ENCODE measurements at regions not wholly inside any gene's neighbourhood (a gene's known extent, or its start where the extent isn't known, plus 50 kb on each side); places are given as distances from the start of the nearest gene placed in this dataset.

DNA sequence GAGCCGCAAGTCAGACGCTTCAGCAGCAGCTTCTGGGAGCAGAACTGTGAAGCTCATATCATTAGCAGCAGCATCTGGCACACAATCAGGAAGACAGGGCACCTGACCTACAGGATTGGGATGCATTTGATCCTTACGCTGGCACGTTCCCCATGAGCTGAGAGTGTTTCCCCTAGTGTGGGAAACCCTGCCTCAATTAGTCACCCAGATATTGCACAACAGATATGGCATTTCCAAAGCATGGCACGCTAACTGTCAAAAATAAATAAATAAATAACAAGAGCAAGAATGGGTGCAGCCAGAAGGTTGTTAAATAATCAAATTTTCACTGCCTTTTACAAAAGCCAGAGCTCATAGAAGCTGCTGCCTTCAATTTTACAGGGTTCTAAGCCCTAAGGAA is 189.6 kb upstream of the THBS1 start:
- no peak for DNase-seq (ENCODE audit: low spot score)

DNA sequence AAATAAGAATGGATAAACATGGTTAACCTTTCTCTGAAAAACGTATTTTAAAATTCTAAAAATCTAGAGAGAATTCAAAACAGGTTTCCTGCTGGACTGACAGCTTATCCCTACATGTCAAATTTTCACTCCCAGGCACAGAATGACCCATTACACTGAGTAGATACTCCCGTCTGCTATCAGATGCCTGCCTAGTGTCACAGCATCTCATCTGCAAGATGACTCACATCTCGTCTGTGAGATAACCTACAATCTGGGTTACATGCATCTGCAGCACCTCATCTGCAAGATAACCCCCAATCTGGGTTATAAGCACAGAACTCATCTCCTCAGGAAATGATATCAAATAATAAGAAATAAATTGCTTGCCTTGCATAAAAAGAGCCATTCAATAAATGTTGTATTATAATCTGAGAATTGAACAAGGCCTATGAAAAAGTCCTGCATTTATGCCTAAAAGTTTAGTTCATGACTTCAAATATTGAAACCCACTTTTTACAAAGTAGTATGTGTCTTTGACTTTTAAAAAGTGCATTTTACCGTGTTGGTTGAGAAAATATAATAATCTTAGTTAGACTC is 188.3 kb upstream of the THBS1 start:
- no peak for DNase-seq (ENCODE audit: low spot score)

DNA sequence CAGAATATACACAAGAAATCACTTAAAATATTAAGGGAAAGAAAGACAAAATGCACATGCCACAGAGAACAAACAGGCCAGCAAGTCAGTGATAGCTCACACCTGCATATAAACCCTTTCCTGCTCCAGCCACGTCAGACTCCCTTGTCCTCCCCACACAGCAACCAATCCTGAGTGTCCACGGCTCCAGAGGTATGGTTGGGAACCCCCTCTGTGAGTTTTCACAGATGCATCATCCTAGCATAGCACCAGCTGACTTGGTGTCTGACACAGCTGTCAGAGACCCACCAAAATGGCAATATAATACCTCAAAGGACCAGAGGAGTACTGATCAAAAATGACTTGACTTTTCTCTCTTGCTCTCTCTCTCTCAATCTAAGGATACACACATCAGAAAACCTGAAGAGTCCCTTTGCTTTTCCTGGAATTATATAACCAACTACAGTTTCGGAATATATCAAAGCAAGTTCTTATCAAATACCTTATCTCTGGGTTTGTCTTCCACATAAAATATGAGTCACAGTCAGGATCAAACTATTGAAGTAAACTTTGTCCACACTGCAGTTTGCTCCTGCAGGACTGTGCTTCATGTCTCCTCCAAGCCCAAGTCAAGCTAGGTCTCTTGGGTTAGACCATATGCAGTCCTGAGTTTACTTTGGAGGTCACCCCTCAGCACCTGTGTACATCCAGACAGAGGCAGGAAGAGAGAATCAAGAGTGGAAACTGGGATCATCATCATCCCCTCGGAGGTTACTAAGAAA is 187.1 kb upstream of the THBS1 start:
- no peak for DNase-seq (ENCODE audit: low spot score)

DNA sequence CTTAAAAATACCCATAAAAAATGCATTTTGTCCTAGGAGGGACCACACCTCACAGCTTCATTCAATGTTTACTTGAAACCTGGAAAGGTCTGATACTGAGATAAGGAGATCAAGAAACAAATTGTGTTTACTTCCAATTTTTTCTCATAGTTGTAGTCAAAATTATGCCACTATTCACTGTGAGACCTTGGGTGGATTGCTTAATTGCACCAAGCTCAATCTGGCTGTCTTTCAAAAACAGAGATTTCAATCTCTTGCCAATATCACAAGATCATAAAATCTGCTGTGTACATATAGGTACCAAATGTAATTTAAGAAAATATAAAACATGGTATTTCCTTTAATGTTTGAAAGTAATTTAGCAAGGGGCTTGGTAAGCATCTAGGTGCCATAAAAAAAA is 186.4 kb upstream of the THBS1 start:
- DNase-seq (ENCODE audit: low spot score) = no peak

DNA sequence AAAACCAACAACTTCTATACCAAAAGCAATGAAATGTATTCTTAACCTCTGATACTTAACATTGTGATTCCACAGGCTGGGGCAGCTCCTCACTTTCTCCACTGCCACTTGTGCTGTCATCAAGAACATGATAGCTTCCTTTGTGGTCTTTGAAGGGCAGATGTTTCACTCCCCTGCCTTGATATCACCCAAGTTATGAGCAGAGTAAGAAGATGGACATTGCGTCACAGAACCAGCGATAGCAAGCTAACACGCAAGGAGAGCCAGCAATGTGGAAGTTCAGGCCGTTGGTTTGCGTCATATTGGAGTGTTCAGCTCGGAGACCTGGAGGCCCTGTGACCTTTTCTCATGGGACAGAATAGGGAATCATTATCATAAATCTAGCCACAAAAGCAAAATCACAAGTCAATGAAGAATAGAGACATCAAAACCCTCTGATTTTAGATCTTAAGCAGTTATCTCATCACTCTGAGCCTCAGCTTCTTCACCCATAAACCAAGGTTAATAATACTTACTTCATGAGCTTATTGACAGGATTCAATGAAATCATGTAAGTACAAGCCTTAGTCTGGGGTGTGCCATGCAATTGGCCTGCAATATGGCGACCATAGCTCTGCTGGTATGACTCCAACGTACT is 183.8 kb upstream of the THBS1 start:
- DNase-seq (ENCODE audit: low spot score) = no peak

DNA sequence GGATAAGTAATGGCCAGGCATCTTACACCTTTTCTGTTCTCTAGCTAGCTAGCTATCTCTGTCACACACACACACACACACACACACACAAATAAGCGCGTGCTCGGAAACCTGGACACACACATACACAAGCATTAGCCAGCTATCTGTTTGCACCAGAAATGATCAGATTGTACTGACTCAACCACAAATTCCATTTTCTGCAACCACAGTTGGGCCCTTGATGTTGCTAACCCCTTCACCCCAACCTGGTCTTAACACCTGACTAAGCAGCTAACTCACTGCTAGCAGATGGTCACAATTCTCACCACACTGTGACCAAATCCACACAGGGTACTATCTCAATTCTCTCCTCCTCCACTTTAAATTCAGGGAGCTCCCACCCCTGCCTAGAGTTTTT is 183.0 kb upstream of the THBS1 start:
- DNase-seq (ENCODE audit: low spot score) = no peak

DNA sequence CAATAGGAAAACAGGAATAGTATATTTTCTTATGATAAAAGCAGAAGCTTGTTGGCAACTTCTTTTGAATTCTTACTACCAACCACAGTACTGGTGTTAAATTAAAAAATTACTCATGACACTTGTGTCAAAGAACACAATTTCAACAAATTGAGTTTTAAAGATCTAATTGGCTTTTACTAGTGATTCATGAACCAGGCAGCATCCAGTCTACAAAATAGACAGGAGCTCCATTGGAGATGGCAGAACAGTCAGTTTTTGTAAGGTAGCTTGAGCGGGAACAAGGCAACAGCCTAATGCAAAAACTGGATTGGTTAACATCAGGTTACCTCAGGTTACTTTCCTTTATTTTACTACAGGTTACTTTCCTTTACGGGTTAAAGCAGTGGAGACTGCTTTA is 181.3 kb upstream of the THBS1 start:
- no peak for DNase-seq (ENCODE audit: low spot score)

DNA sequence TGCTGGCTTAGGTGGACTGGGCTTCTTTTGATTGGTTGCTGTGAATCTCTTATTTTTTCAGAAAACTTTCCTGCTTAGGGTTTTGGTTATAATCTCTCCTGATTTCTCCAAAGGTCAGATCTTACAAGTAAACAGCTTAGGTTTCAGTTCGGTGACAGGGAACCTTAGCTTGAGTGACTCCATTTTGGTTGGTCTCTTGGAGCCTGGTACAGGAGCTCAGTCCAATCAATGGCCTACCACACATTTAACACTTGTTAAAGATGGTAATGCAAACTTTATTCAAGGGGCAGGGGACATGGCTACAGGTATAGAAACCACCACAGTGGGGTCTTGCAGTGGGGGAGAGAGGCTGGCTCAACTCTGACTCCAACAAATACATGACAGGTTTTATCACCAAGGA is 180.9 kb upstream of the THBS1 start:
- no peak for DNase-seq (ENCODE audit: low spot score)

DNA sequence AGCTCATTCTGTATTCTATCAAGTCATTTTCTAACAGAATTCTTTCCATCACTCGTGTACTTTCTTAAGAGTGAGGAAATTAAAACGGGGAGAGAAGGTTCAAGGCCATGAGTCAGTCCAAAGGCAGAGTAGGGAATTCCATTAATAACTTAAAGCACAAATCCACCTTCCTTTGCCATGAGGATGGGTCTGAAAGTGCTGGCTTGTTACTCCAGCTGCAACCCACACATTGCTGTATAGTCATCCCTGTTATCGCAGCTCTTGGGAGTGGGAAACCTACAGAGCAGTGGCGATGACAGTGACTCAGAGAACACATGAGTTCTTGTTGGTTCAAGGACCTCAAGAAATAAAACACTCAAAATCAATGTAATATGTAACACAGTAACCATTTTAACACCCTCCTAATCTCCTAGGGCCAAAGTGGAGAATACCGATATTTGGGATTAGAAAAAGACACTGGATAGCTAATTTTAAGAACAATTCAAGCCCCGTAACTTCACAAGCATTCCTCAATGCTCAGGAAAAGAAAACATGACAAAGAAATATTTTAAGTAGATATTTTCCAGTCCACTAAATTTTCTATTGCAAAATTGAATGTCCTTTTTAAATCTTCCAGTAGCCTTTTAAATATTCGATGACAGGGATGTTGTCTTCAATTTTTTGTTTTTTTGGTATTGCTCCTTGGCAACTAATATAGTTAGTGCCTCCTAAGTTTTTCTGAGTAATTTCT is 179.9 kb upstream of the THBS1 start:
- DNase-seq (ENCODE audit: low spot score) = no peak

DNA sequence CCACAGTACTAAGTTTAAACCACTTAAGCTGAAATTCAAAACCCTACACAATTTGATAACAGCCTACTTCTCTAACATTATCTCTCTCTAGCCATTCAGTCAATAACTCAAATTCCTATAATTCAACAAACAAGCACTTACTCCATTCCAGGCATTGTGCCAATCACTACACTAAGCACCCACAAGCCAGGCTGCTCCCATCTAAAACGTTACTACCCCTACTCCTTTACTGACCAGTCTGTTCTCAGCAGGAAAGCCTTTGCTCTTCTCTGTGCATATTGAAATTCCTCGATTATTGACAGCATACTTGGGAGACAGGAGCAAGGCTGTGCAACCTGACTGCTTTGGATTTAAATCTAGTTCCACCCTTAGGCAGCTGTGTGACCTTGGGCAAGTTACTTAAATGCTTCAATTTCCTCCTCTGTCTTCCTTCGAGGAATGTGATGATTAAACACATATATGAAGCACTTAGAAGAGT is 177.2 kb upstream of the THBS1 start:
- peak; percentile 21 for DNase-seq (ENCODE audit: low spot score)

DNA sequence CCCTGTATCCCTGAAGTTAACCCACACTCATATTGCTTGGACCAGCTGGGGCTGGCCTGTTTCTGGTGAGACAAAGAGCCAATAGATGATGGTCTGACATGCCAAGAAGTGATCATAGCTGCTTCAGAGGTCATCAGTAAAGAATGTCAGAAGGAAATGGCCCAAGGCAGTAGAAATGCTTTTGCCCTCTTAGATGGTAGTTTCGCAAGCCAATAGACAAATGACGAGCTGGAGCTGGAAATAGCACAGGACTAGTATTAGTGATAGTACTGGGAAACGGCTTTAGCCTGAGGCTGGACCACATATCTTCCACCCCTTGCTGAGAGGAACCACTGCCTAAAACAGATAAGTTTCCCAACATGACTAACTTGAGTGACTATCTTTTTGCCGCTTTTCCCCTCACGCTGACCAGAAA is 176.1 kb upstream of the THBS1 start:
- DNase-seq (ENCODE audit: low spot score) = peak; percentile 74

DNA sequence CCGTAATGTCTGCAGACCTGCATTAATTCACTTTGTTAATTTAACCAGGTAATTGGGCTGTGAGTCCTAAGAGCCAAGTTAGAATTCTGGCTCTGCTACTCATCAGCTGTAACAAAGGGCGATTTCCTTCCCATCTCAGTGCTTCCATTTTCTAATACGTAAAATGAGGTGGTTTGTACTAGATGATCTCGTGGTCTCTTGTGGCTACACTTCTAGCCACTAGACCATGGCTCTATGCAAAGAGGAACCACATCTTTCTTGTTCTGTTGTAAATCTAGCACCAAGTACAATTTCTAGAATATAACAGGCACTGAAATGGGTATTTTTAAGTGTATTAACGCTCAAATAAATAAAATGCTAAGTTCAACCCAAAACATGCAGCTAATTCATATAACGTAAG is 174.4 kb upstream of the THBS1 start:
- DNase-seq (ENCODE audit: low spot score) = no peak

DNA sequence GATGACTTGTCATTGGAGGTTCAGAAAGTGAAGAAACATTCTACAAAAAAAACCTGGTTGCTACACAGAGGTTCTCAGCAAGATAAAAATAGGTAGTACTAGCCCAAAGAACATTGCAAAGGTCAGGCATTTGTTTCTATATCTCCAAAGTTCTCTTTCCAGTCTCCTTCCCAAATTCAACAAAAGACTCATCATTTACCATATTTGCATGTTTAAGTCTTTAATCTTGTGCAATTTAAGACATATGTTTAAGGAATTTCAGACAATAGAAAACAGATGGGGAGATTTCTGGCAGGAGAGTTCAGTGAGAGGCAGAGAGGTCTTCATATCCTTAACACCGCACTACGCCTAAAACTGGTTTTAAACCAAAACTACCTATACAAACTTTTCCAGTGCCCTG is 173.8 kb upstream of the THBS1 start:
- no peak for DNase-seq (ENCODE audit: low spot score)

DNA sequence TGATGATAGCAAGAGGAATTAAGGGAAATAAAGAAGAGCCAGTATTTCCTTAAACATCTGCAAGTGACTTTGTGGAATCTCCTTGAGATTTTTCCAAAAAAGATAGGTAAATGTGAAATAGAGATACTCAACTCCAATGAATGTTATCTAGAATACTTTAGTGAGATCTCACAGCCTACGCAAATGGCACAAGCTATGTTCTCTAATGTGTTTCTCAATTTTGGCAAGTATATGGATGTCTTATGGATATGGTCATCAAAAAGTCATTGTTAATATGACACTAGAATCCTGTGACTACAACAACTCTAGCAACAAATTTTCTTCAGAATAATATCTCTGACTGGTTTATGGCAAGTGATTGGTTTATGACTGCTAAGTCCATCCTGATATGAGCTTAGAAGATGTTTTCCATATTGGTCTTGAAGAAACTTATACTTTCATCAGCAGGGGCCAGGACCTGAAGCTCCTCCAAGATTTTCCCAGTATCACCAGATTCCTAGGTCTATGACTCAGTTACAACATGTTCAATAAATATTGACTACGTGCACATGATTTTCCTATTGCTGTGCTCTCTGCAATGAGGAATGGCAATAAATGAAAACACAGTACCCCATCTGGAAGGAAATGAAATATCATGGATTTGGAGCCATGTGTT is 170.9 kb upstream of the THBS1 start:
- DNase-seq (ENCODE audit: low spot score) = no peak

DNA sequence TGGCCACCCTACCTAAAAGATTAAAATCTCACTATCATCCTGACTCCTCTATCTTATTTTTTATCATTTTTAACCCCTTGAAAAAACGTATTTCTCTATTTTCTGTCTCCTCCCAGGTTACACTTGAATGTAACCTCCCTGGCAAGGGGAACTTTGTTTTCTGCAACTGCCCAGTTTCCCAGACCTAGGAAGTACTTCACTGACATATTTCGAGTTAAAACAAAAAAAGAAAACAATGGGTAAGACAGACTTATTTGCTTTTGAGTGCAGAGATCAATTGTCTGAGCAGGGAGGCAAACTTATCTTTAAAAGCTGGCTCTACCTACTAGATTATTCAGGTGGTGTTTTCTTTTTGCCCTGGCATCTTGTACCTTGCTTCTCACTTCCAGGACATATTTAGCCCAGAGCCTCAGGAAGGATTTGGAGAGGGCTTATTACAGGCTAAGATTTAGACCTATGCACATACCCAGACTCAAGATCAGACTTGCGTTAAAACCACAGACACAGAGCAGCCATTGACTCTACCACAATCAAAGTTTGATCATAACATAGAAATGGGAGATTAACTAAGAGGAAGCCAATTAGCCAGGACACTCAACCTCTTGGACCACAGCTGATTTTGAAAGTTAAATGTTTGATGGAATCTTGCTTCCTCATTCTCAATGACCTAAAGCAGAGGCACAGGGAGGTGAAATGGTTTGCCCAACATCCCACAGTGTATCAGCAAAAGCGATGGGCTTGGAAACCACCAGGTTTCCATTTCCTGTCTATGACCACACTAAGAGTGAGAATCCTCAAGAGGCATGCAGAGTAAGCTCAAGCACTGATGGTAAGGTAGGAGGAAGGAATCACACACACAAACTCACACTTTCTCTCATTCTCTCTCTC is 169.5 kb upstream of the THBS1 start:
- no peak for DNase-seq (ENCODE audit: low spot score)

DNA sequence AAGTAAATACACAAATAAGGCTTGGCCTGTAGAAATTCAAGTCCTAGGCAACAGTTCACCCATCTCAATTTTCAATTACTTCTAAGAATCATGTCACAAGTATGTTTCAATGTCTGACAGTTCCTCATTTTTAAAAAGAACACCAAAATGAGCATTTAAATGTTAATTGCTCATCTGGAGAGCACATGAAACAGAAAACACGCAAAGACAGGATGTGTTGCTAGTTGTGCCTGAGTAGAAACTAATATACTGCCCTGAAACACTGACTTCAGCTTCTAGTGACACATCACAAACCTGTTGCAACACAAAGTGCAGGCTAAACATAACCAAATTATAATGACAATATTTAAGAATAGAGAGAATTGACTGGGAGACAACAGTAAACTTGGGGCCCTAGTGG is 167.3 kb upstream of the THBS1 start:
- no peak for DNase-seq (ENCODE audit: low spot score)

DNA sequence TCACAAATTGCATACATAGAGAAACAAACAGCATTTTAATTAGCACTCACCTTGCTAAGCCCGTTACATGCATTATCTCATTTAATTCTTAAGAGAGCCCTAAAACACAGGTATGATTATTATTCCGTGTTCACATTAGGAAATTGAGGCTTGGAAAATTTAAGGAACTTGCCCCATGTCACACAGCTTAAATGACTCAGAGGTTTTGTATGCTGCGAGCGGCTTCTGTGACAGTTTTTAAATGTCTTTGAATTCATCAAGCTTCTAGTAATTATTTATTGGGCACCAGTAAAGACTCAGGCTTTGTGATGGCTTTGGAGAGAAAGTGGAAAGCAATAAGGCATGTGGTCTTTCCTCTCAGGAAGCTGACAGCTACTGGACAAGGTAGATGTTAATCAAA is 166.7 kb upstream of the THBS1 start:
- no peak for DNase-seq (ENCODE audit: low spot score)

DNA sequence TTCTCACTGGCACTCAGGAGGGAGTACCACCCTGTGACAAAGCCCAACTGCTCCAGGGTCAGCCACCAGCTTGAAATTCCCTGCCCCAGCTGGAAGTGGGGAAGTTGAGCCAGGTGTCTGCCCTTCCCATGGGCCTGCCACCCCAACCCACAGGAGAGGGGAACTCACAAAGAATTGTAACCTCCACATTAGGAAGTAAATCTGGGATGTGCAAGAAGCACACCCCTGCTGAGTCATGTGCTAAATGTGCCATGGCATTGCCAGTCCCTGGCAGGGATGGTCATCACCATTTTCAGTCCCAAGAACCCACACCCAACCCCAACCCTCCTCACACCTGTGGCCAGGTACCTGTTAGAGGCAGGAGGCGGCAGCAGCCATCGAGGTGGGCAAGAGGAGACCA is 165.2 kb upstream of the THBS1 start:
- DNase-seq (ENCODE audit: low spot score) = no peak

DNA sequence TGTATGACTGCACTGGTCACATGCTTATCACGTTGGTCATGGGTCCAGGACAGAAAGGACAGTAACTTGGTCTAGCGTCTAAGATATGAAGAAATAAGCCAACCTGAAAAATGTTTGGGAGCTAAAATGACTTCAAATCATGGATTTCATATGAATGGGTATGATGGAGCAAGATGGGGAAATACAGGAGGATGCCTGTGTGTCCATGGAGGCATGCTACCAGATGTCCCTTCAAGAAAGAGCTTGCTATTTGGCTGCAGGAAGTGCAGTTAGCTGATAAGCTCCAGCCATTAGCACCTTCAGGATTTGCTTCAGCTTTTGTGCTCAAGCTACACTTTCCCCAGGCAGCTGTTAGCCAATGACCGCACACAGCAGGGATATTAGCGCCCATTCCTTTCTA is 164.6 kb upstream of the THBS1 start:
- DNase-seq (ENCODE audit: low spot score) = no peak

DNA sequence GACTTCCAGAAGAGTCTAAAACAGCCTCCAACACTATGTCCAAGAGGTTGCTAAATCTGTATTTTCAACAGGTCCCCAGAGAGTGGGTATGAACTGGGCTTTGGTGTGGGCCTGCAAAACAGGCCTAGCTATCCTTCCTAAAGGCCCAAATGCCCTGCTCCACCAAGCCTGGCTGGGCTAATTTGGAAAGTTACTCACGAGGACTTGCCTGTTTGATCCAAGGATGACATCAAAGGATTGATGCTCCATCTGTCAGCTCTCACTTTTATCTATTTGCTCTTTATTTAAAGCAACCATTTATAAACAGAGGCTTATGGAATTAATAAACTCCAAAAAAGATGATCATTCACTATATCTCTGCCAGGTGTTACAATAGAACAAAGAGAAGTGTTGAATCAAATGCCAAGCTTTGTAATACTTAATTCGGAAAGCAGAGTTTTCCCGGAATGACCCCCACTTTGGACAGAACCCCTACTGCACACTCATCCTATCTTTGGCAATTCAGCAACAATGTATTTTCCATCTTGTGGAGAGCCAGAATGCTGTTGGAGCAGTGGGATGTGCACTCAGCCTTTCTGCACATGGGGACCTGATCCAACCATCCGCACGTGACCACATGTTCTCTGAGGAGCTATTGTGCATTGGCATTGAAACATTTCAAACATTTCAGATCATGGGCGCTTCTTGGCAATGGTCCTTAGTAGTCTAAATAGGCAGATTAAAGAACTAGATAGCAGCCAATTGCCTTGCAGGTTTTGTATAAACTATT is 163.3 kb upstream of the THBS1 start:
- DNase-seq (ENCODE audit: low spot score) = no peak

DNA sequence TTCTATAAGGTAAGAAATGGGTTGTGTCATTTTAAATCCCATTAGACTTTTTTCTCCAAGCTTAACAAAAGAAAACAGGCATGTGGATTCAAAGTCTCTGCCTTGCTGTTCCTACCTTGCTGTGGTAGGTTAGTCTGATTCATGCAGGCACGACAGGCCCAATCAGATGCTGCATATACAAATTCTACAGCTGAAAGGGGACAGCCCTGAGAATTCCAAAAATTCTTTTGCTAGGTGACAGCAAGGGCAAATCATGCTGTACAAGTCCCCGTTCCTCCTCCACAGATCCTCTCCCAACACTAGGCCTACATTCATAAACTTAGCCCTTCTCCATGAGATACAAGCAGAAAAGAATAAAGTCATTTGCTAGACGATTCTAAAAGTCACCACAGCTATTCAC is 161.2 kb upstream of the THBS1 start:
- DNase-seq (ENCODE audit: low spot score) = no peak

Data from AG08396 (cell line).